Skin of body (tissue), 1 donor: ENCODE measurements at regions not wholly inside any gene's neighbourhood (a gene's known extent, or its start where the extent isn't known, plus 50 kb on each side); places are given as distances from the start of the nearest gene placed in this dataset.
A peak's percentile ranks its signal among the peaks of the same experiment; 100 is the strongest.
"Not testable (repeated sequence)": the region's sequence is repeated elsewhere in the genome, so short reads cannot be mapped to it uniquely, and the experiment has no call there.

ENCODE experiments used
- DNase-seq: peaks from one replicate; lab custom pipeline; 2025; lab: John Stamatoyannopoulos, UW

DNA sequence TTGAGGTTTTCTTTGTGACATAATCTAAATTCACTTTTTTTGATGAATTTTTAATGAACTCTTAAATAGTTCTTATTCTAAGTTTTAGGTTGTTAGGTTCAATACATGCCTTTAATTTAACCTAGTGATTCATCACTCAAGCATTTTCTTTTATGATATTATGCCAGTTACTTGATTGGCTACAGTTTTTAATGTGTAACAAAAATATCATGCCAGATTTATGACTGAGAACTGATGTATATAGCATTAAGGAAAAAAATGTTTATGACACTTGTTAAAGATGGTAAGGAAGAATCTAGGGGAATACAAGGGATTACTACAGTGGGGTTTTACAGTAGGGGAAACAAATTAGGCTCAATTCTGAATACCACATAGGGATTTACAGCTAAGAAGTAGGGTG, 103.1 kb downstream of the VGLL3 start:
- no peak for DNase-seq

GRCh38 chr3:86880066-86880465, 110.9 kb downstream of the VGLL3 start:
- DNase-seq = no peak

DNA sequence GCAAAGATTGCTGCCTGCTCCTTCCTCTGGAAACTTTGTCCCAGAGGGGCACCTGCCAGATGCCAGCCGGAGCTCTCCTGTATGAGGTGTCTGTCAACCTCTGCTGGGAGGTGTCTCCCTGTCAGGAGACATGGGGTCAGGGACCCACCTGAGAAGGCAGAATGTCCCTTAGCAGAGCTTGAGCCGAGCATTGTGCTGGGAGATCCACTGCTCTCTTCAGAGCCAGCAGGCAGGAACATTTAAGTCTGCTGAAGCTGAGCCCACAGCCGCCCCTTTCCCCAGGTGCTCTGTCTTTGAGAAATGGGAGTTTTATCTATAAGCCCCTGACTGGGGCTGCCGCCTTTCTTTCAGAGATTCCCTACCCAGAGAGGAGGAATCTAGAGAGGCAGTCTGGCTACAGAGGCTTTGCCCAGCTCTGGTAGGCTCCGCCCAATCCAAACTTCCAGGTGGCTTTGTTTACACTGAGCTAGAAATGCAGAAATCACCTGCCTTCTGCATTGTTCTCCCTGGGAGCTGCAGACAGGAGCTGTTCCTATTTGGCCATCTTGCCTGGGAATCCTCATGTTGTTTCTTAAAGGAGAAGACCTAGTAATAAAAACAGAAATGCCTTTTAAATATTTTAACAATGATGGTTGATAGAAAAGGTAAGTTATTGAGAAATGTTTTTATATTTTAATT, 114.3 kb downstream of the VGLL3 start:
- not testable (repeated sequence) for DNase-seq

DNA sequence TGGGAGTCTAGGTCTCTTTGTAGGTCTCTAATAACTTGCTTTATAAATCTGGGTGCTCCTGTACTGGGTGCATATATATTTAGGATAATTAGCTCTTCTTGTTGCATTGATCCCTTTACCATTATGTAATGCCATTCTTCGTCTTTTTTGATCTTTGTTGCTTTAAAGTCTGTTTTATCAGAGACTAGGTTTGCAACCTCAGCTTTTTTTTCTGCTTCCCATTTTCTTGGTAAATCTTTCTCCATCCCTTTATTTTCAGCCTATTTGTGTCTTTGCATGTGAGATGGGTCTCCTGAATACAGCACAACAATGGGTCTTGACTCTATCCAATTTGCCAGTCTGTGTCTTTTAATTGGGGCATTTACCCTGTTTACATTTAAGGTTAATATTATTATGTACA, 116.2 kb downstream of the VGLL3 start:
- DNase-seq = not testable (repeated sequence)

GRCh38 chr3:86869566-86869965, 121.4 kb downstream of the VGLL3 start:
- peak; percentile 10 for DNase-seq

- peak; percentile 40 for DNase-seq
These were observed 123.0 kb downstream of the VGLL3 start for GRCh38 chr3:86867982-86868381.

DNA sequence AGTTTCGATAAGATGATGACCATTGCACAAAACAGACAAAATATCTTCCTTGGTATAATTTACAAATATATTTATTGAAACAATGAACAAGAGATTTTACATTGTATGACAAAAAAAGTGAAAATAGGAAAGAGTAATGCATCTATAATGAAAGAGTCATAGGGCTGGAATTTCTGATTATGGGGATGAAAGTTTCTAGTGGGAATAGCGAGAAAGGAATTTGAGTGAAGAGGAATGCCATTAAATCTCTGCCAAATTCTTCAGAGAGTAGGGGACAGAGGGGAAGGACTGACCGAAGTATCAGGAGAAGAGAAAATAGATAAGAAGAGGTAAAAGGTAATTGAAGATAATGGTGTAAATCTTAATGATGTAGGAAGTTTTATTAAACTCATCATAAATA, 125.4 kb downstream of the VGLL3 start:
- no peak for DNase-seq

GRCh38 chr3:86856711-86857110, 134.2 kb downstream of the VGLL3 start:
- no peak for DNase-seq

- no peak for DNase-seq
These were observed 141.0 kb downstream of the VGLL3 start for GRCh38 chr3:86849991-86850390.

DNA sequence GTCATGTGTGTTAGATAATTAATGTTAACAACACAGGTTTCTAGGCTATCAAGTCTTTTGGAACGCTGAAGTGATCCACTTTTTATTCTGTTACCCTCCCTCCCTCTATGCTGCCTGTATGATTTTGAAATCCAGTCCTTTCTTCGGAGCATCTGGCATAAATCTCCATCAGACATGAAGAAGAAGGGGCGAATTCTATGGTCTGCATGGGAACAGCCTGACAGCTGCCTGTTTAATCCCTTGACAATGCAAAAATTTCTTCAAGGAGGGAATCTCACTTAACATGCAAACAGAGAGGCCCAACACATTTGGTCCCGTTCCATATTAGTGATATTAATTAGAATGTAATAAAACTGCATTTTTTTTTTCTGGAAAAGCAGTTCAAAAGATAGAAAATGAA, 145.2 kb downstream of the VGLL3 start:
- peak; percentile 14 for DNase-seq

DNA sequence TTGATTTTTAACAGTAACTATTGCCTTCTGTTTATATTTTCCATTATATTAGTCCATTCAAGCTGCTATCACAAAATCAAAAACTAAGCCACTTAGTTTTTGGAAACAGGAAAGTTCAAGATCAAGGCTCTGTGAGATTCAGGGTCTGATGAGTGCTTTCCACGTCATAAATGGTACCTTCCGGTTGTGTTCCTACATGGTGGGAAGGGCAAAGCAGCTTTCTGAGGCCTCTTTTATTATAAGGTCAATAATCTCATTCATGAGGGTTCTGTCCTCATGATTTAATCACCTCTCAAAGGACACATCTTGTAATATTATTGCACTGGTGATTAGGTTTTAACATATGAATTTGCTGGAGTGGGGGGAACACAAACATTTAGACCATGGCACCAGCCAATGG, 152.0 kb downstream of the VGLL3 start:
- no peak for DNase-seq

DNA sequence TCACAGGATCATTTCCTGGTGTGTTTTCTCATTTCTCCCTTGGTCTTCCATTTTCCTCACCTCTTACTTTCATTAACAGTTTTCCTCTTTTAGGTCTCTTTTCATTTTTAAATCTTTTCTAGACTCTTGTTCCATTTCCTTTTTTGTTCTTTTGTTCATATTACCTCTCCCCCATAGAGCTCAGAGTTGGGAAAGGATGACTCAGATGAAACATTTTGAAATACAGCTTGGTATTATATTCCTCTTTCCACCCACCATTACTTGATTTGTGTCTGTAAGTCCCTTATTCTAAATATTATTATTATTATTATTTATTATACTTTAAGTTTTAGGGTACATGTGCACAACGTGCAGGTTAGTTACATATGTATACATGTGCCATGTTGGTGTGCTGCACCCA, 153.1 kb downstream of the VGLL3 start:
- no peak for DNase-seq

GRCh38 chr3:86830566-86830965, 160.4 kb downstream of the VGLL3 start:
- no peak for DNase-seq

- DNase-seq = no peak
These were observed 162.2 kb downstream of the VGLL3 start for GRCh38 chr3:86828751-86829150.

GRCh38 chr3:86827582-86827981, 163.4 kb downstream of the VGLL3 start:
- not testable (repeated sequence) for DNase-seq

DNA sequence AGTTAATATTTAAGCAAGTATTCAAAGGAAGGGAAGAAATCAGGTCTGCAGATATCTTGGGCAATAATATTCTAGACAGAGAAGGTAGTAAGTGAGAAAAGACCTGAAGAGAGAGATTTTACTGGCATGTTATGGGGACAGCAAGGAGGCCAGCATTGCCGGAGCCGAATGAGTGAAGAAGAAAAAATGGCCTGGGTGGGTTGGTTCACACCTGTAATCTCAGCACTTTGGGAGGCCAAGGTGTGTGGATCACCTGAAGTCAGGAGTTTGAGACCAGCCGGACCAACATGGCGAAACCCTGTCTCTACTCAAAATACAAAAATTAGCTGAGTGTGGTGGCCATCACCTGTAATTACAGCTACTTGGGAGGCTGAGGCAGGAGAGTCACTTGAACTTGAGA, 164.7 kb downstream of the VGLL3 start:
- DNase-seq = no peak

DNA sequence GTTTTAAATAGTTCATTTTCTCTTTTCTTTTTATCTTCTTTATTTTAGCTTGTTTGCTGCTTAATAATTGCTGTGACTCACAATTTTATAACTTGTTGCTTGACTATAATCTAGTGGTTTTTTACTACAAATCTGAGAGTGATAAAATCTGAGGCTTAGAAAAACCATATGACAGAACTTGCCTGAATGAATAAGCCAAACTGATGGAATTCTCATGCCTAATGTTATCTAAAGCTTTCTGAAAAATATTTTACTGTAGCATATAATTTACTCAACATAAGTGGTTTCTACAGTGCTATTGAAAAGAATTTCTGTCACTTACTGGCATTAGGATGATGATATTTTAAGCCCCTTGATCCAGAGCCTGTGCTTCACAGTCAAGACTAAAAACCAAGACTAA, 175.1 kb downstream of the VGLL3 start:
- DNase-seq = no peak

DNA sequence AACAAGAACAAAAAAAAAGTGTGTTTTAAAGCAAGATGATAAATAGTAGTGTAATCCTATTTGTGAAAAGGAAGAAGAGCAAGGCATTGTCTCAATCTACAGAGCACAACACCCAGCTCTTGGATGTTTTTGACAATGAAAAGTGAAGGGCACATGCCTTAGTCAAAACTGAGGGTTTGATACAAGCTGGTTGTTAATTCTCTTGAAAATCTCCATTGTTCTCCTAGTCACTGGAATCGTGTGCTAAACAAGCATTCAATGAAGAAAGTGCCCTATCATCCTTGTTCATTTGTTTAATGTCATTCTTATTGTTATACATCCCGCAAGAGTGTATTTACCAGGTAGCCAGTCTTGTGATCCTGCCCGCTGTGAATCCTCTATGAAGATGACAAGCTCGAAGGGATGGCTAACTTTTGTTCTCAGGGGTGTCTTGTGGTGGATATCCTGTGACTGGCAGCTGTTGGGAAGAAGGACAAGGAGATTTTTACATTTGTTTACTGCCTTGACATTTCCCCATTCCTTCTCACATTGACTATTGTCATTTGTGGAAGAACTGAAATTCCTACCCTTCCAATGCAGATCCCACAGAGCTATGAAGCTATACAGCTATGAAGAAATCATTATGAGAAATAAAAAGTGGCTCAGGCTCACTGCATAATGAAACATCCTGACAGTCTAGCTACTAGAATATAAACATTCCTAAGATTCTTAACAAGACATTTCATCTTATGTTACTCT, 175.9 kb downstream of the VGLL3 start:
- no peak for DNase-seq

- DNase-seq = no peak
These were observed 176.6 kb downstream of the VGLL3 start for GRCh38 chr3:86814321-86814720.

- DNase-seq = no peak
These were observed 189.0 kb downstream of the VGLL3 start for GRCh38 chr3:86801921-86802320.

DNA sequence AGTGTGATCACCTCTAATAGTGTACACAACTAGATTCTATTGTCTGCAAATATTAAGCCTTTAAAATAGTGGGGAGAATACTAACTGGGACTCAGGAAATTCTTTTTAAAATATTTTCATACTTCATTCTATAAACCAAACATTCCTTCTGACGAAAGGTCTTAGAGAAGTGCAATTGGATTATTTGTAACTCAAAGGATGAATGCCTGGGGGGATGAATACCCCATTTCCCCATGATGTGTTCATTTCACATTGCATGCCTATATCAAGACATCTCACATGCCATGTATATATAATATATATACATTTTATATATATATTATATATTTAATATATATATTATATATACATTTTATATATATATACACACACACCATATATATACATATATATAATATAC, 189.9 kb downstream of the VGLL3 start:
- DNase-seq = no peak

GRCh38 chr3:86800116-86800515, 190.8 kb downstream of the VGLL3 start:
- no peak for DNase-seq

GRCh38 chr3:86797946-86798345, 193.0 kb downstream of the VGLL3 start:
- DNase-seq = no peak
